ENCODE measurements at regions not wholly inside any gene's neighbourhood (a gene's known extent, or its start where the extent isn't known, plus 50 kb on each side); places are given as distances from the start of the nearest gene placed in this dataset.

DNA sequence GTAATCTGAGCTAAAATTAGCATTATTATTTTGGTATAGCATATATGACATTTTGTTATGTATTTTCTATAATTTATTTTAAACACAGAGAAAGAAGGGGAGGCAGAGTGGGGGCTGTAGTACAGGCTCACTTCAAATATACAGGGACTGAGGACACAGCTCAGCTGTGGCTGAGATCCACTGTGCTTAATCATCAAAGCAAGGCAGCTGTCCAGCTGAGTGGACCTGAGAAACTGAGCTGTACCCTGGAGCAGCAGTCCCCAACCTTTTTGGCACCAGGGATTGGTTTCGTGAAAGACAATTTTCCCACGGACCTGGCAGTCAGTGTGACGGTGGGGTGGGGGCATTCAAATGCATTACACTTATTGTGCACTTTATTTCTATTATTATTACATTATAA, 687.2 kb downstream of the RNF144A start:
- Histone ChIP-seq H3K4me3 (replicated peaks in 1 of 2; ENCODE audit: low read depth in 1 of 2, low read length in 2 of 2) (no peak overlapping the region), H3K27ac (ENCODE audit: low read depth, low read length) (no peak overlapping the region), H3K79me2 (ENCODE audit: insufficient read depth, low read length) (no peaks in the 10 kb centered on the region), H3K36me3 (ENCODE audit: control insufficient read depth in 1 of 2, insufficient read depth in 2 of 2, low read length in 2 of 2) (no peaks in the 10 kb centered on the region), H3K9me2 (ENCODE audit: insufficient read depth) (no peaks in the 10 kb centered on the region), H3K4me2 (ENCODE audit: low read length) (no peak overlapping the region), H4K20me1 (ENCODE audit: insufficient read depth) (no peaks in the 10 kb centered on the region; the same call in 1 of the 2 replicates), H3K9ac (ENCODE audit: low read length) (no peak overlapping the region), H2AFZ (ENCODE audit: low read depth, low read length, poor library complexity, severe bottlenecking) (no peak overlapping the region), H3K9me3 (ENCODE audit: control insufficient read depth in 1 of 2, insufficient read depth in 1 of 2, low read depth in 1 of 2, low read length in 2 of 2) (no peaks in the 10 kb centered on the region), H3K27me3 (ENCODE audit: insufficient read depth, low read length) (no peaks in the 10 kb centered on the region), H3K4me1 (ENCODE audit: control insufficient read depth in 1 of 2, insufficient read depth in 2 of 2, low read length in 2 of 2) (no peaks in the 10 kb centered on the region)
- no peak for ATAC-seq
- no TSS peak for BruUV-seq (replicated peaks)
- CTCF ChIA-PET: no interaction called here
- POLR2A ChIA-PET: no interaction called here
- RAD21 ChIA-PET (ENCODE audit: low non-redundant PET in 1 of 2, low total read pairs in 2 of 2, uncharacterized antibody in 2 of 2, unreplicated experiment in 2 of 2): no interaction called here
- intact Hi-C loops (cut with micrococcal nuclease): no loop called here
- no peak for DNase-seq (ENCODE audit: low read depth, low spot score)
- no peak for TF ChIP-seq TCF7L2 (IDR thresholded peaks at IDR 0.05; ENCODE audit: borderline replicate concordance, extremely low read depth, insufficient read depth, insufficient read length)
- no peak for TF ChIP-seq SRF (IDR thresholded peaks at IDR 0.05; ENCODE audit: low read depth)
- TF ChIP-seq EZH2phosphoT487 (IDR thresholded peaks at IDR 0.05; ENCODE audit: borderline replicate concordance): no peak
- no peak for TF ChIP-seq YY1 (IDR thresholded peaks at IDR 0.05; ENCODE audit: extremely low read depth, insufficient replicate concordance, low read depth, low read length)
- no peak for TF ChIP-seq ZFX (IDR thresholded peaks at IDR 0.05)

DNA sequence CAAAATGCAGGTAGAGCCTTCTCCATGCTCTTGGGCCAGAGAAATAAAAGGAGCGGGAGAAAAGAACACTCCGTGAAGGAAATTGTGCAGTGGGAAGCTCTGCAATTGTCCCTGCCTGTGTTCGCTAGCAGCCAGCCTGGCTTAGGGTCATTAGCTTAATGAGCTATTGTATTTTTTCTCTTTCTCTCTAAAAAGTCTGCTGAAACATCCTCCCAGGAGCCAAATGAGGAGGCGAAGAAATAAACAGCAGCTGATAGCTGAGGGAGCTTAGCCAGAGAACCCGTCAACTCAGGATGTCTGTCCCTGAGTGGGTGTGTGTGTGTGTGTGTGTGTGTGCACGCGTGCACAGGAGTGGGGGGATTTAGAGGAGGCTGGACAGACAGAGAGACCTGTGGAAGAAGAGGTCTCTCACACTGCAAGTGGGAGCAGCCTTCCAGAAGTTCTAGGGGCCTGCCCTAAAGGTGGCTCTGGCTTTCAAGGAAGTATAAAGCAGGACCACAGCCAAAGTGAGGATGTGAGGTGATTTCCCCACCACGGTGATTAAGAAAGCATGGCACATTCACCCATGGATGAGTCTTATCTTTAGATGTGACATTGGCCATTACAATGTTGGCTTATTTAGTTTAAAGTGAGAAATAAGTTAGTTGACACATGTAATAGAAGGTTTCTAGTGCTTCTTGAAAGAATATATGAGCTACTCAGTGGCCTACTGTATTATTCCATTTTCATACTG, 690.4 kb downstream of the RNF144A start:
- Histone ChIP-seq H3K9me2 (ENCODE audit: insufficient read depth) (no peaks in the 10 kb centered on the region), H3K27me3 (ENCODE audit: insufficient read depth, low read length) (no peaks in the 10 kb centered on the region), H3K27ac (ENCODE audit: low read depth, low read length) (no peak overlapping the region), H3K4me2 (ENCODE audit: low read length) (no peak overlapping the region), H3K9me3 (ENCODE audit: control insufficient read depth in 1 of 2, insufficient read depth in 1 of 2, low read depth in 1 of 2, low read length in 2 of 2) (no peaks in the 10 kb centered on the region), H3K36me3 (ENCODE audit: control insufficient read depth in 1 of 2, insufficient read depth in 2 of 2, low read length in 2 of 2) (no peaks in the 10 kb centered on the region), H3K9ac (ENCODE audit: low read length) (no peak overlapping the region), H3K4me1 (ENCODE audit: control insufficient read depth in 1 of 2, insufficient read depth in 2 of 2, low read length in 2 of 2) (no peaks in the 10 kb centered on the region), H3K4me3 (replicated peaks in 1 of 2; ENCODE audit: low read depth in 1 of 2, low read length in 2 of 2) (no peak overlapping the region), H4K20me1 (ENCODE audit: insufficient read depth) (no peaks in the 10 kb centered on the region; the same call in 1 of the 2 replicates), H3K79me2 (ENCODE audit: insufficient read depth, low read length) (no peaks in the 10 kb centered on the region), H2AFZ (ENCODE audit: low read depth, low read length, poor library complexity, severe bottlenecking) (no peak overlapping the region)
- BruUV-seq (replicated peaks): no TSS peak
- POLR2A ChIA-PET: no interaction called here
- CTCF ChIA-PET: no interaction called here
- DNase-seq (ENCODE audit: low read depth, low spot score): no peak
- no peak for ATAC-seq
- intact Hi-C loops (cut with micrococcal nuclease): no loop called here
- RAD21 ChIA-PET (ENCODE audit: low non-redundant PET in 1 of 2, low total read pairs in 2 of 2, uncharacterized antibody in 2 of 2, unreplicated experiment in 2 of 2): no interaction called here
- no peak for TF ChIP-seq CEBPB (IDR thresholded peaks at IDR 0.05; ENCODE audit: low read depth)
- TF ChIP-seq SP1 (IDR thresholded peaks at IDR 0.05; ENCODE audit: low read depth): no peak
- TF ChIP-seq, protein P1, sequence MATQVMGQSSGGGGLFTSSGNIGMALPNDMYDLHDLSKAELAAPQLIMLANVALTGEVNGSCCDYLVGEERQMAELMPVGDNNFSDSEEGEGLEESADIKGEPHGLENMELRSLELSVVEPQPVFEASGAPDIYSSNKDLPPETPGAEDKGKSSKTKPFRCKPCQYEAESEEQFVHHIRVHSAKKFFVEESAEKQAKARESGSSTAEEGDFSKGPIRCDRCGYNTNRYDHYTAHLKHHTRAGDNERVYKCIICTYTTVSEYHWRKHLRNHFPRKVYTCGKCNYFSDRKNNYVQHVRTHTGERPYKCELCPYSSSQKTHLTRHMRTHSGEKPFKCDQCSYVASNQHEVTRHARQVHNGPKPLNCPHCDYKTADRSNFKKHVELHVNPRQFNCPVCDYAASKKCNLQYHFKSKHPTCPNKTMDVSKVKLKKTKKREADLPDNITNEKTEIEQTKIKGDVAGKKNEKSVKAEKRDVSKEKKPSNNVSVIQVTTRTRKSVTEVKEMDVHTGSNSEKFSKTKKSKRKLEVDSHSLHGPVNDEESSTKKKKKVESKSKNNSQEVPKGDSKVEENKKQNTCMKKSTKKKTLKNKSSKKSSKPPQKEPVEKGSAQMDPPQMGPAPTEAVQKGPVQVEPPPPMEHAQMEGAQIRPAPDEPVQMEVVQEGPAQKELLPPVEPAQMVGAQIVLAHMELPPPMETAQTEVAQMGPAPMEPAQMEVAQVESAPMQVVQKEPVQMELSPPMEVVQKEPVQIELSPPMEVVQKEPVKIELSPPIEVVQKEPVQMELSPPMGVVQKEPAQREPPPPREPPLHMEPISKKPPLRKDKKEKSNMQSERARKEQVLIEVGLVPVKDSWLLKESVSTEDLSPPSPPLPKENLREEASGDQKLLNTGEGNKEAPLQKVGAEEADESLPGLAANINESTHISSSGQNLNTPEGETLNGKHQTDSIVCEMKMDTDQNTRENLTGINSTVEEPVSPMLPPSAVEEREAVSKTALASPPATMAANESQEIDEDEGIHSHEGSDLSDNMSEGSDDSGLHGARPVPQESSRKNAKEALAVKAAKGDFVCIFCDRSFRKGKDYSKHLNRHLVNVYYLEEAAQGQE (IDR thresholded peaks at IDR 0.05; ENCODE audit: low read depth): no peak
- TF ChIP-seq CBX3 (IDR thresholded peaks at IDR 0.05; ENCODE audit: low read depth): no peak
- TF ChIP-seq JUND (IDR thresholded peaks at IDR 0.05): no peak
- TF ChIP-seq, protein P2, sequence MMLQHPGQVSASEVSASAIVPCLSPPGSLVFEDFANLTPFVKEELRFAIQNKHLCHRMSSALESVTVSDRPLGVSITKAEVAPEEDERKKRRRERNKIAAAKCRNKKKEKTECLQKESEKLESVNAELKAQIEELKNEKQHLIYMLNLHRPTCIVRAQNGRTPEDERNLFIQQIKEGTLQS (IDR thresholded peaks at IDR 0.05): no peak
- no peak for TF ChIP-seq EZH2phosphoT487 (IDR thresholded peaks at IDR 0.05; ENCODE audit: borderline replicate concordance)
- no peak for TF ChIP-seq EZH2 (IDR thresholded peaks at IDR 0.05)
- TF ChIP-seq, protein P3, sequence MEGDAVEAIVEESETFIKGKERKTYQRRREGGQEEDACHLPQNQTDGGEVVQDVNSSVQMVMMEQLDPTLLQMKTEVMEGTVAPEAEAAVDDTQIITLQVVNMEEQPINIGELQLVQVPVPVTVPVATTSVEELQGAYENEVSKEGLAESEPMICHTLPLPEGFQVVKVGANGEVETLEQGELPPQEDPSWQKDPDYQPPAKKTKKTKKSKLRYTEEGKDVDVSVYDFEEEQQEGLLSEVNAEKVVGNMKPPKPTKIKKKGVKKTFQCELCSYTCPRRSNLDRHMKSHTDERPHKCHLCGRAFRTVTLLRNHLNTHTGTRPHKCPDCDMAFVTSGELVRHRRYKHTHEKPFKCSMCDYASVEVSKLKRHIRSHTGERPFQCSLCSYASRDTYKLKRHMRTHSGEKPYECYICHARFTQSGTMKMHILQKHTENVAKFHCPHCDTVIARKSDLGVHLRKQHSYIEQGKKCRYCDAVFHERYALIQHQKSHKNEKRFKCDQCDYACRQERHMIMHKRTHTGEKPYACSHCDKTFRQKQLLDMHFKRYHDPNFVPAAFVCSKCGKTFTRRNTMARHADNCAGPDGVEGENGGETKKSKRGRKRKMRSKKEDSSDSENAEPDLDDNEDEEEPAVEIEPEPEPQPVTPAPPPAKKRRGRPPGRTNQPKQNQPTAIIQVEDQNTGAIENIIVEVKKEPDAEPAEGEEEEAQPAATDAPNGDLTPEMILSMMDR (IDR thresholded peaks at IDR 0.05 in 2 of 3, conservative IDR thresholded peaks at IDR 0.05 in 1 of 3; ENCODE audit: borderline replicate concordance in 1 of 3, insufficient read depth in 1 of 3, low read depth in 2 of 3, low read length in 2 of 3): no peak
